Uterus (tissue), 3 donors: ENCODE measurements at regions not wholly inside any gene's neighbourhood (a gene's known extent, or its start where the extent isn't known, plus 50 kb on each side); places are given as distances from the start of the nearest gene placed in this dataset.

Experiments used
- DNase-seq, 2 donors: peaks; one replicate each; pipeline ENCODE4 v3.0.0-alpha.2; 2019 to 2020
- H3K27ac ChIP-seq, 2 donors: fragments of 200-600 bp; sonication (generic); 1 replicate in 1 of 2; 2 replicates in 1 of 2; pipeline ENCODE4 v1.5.1; 2016 to 2018
- H3K27me3 ChIP-seq, 2 donors: fragments of 200-600 bp; sonication (generic); one replicate each; pipeline ENCODE4 v1.5.1; 2018 to 2019; ENCODE audit warnings: control low read depth in 1 of 2
- H3K36me3 ChIP-seq, 2 donors: fragments of 200-600 bp; sonication (generic); one replicate each; pipeline ENCODE4 v1.5.1; 2019; ENCODE audit warnings: control low read depth in 1 of 2
- H3K4me1 ChIP-seq, 2 donors: fragments of 200-600 bp; sonication (generic); one replicate each; pipeline ENCODE4 v1.5.1; 2018 to 2019; ENCODE audit warnings: control low read depth in 1 of 2
- H3K4me3 ChIP-seq, 2 donors: fragments of 200-600 bp; sonication (generic); 1 replicate in 1 of 2; 2 replicates in 1 of 2; pipeline ENCODE4 v1.5.1; 2018 to 2019; ENCODE audit warnings: mild to moderate bottlenecking in 1 of 2
- H3K9me3 ChIP-seq, 2 donors: fragments of 200-600 bp; sonication (generic); one replicate each; pipeline ENCODE4 v1.5.1; 2019; ENCODE audit warnings: control low read depth in 1 of 2
- CTCF ChIP-seq, 4 experiments: fragments of 200-600 bp in 2 of 4; fragments of 450-650 bp in 2 of 4; sonication (generic) in 2 of 4; IDR thresholded peaks; one replicate each; pipeline ENCODE4 v1.5.1; 2016 to 2019; ENCODE audit warnings: antibody characterized with exemption in 4 of 4, mild to moderate bottlenecking in 2 of 4, moderate library complexity in 1 of 4
- POLR2A ChIP-seq, 2 donors: fragments of 450-650 bp; IDR thresholded peaks; one replicate each; pipeline ENCODE4 v1.6.1; 2016; ENCODE audit warnings: antibody characterized with exemption in 2 of 2, mild to moderate bottlenecking in 1 of 2, moderate library complexity in 1 of 2
- intact Hi-C: fragments of 100-400 bp; cut with DNase I; formaldehyde crosslinking; loops from one replicate; pipeline ENCODE4 v1.15.1; 2023; ENCODE audit warnings: low total_unique reads
- donor health status: DM: yes; HTN: yes; CAD: no.

- Histone ChIP-seq H3K9me3 (no peaks in the 10 kb centered on the region), H3K4me1 (no peaks in the 10 kb centered on the region), H3K36me3 (no peaks in the 10 kb centered on the region), H3K27me3 (no peaks in the 10 kb centered on the region), H3K27ac (no peak overlapping the region), H3K4me3 (no peak overlapping the region)
- no peak for DNase-seq
- no peak for TF ChIP-seq CTCF (IDR thresholded peaks at IDR 0.05)
- TF ChIP-seq POLR2A (IDR thresholded peaks at IDR 0.05) = no peak
- intact Hi-C loops = no loop called here
These were observed 281.1 kb upstream of the TRIB2 start for GRCh38 chr2:12435430-12436222.

- no peaks in the 10 kb centered on the region for H3K4me1 ChIP-seq
- H3K27ac ChIP-seq = no peak overlapping the region
- no peaks in the 10 kb centered on the region for H3K27me3 ChIP-seq
- H3K9me3 ChIP-seq = no peaks in the 10 kb centered on the region
- no peak for DNase-seq
- TF ChIP-seq POLR2A (IDR thresholded peaks at IDR 0.05) = no peak
- no peak for TF ChIP-seq CTCF (IDR thresholded peaks at IDR 0.05)
- intact Hi-C loops = no loop called here
- H3K36me3 ChIP-seq = no peaks in the 10 kb centered on the region
- no peak overlapping the region for H3K4me3 ChIP-seq
These were observed 280.3 kb upstream of the TRIB2 start for GRCh38 chr2:12436483-12436882.

GRCh38 chr2:12436935-12437561, 279.7 kb upstream of the TRIB2 start:
- intact Hi-C loops = no loop called here
- Histone ChIP-seq H3K4me3 (no peak overlapping the region), H3K36me3 (no peaks in the 10 kb centered on the region), H3K4me1 (no peaks in the 10 kb centered on the region), H3K27me3 (no peaks in the 10 kb centered on the region), H3K27ac (no peak overlapping the region), H3K9me3 (no peaks in the 10 kb centered on the region)
- no peak for DNase-seq
- TF ChIP-seq CTCF (IDR thresholded peaks at IDR 0.05) = no peak
- no peak for TF ChIP-seq POLR2A (IDR thresholded peaks at IDR 0.05)

GRCh38 chr2:12440731-12441130, 276.0 kb upstream of the TRIB2 start:
- H3K36me3 ChIP-seq = no peaks in the 10 kb centered on the region
- H3K4me1 ChIP-seq = no peaks in the 10 kb centered on the region
- H3K27ac ChIP-seq = no peak overlapping the region
- no peak for DNase-seq
- H3K9me3 ChIP-seq = no peaks in the 10 kb centered on the region
- TF ChIP-seq CTCF (IDR thresholded peaks at IDR 0.05) = no peak
- no peak for TF ChIP-seq POLR2A (IDR thresholded peaks at IDR 0.05)
- no peak overlapping the region for H3K4me3 ChIP-seq
- H3K27me3 ChIP-seq = no peaks in the 10 kb centered on the region
- intact Hi-C loops = no loop called here

- no peak overlapping the region for H3K27ac ChIP-seq
- no peaks in the 10 kb centered on the region for H3K4me1 ChIP-seq
- H3K27me3 ChIP-seq = no peaks in the 10 kb centered on the region
- H3K9me3 ChIP-seq = no peaks in the 10 kb centered on the region
- no peak overlapping the region for H3K4me3 ChIP-seq
- TF ChIP-seq POLR2A (IDR thresholded peaks at IDR 0.05) (no peak), CTCF (IDR thresholded peaks at IDR 0.05) (no peak)
- intact Hi-C loops = no loop called here
- H3K36me3 ChIP-seq = no peaks in the 10 kb centered on the region
- no peak for DNase-seq
These were observed 274.8 kb upstream of the TRIB2 start for GRCh38 chr2:12441750-12442475.
